ENCODE measurements at regions not wholly inside any gene's neighbourhood (a gene's known extent, or its start where the extent isn't known, plus 50 kb on each side); places are given as distances from the start of the nearest gene placed in this dataset.
"Not testable (repeated sequence)": the region's sequence is repeated elsewhere in the genome, so short reads cannot be mapped to it uniquely, and the experiment has no call there.

DNA sequence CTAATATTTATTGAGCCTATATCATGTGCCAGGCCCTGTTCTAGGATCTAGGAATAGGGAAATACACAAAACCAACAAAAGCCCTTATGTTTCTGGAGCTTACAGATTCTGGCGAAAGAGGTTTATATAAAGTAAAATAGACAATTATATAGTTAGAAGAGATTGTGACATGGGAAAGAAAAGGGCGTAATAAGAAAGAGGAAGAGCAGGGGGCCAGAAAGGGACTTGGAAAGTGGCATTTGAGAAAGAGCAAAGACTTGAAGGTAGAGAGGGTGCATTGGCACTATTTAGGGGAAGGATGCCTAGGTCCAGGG lies 322.5 kb upstream of the FAM78B start:
- Mint-ChIP-seq H3K4me3 (no peak overlapping the region), H3K36me3 (ENCODE audit: low read depth) (no peaks in the 10 kb centered on the region), H3K9me3 (peaks cover 6% of the 10 kb centered on the region), H3K27me3 (ENCODE audit: low read depth, poor library complexity) (peaks cover 6% of the 10 kb centered on the region), H3K4me1 (no peaks in the 10 kb centered on the region), H3K27ac (no peak overlapping the region)
- TF ChIP-seq CTCF (IDR thresholded peaks at IDR 0.05), result no peak
- DNase-seq, result no peak

DNA sequence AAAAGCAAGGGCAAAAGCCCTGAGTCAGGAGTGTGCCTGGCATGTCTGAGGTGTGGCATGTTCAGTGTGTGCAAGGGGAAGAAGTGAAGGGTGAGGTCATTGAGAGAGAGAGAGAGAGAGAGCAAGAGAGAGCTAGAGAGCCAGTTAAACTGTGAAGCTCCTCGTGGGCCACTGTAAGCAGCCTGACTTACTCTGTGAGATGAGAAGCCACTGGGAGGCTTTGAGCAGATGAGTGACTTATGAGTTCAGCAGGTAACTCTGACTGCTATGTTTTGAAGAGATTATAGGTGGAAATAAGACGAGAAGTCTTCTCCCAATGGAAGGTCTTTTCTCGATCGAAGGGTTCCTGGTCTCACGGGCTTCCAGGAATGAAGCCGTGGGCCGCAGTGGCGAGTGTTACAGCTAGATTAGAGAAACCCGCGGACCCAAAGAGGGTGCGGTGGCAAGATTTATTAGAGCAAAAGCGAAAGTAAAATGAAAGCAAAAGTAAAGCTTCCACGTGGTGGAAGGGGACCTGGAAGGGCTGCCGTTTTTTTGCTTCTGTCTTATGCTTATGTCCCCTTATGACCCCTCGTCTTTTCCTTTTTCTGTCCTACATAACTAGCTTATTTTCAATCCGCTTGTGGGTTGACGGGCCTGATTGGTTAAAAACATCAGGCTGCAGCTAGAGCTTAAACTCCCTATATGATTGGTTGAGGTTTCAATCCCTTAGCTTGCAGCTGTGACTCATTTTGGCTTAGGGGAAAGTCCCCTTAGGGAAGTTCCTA lies 323.1 kb upstream of the FAM78B start:
- Mint-ChIP-seq H3K27ac (no peak overlapping the region), H3K4me3 (no peak overlapping the region), H3K4me1 (no peaks in the 10 kb centered on the region), H3K9me3 (peaks cover 8% of the 10 kb centered on the region), H3K27me3 (ENCODE audit: low read depth, poor library complexity) (peaks cover 6% of the 10 kb centered on the region), H3K36me3 (ENCODE audit: low read depth) (no peaks in the 10 kb centered on the region)
- no peak for DNase-seq
- TF ChIP-seq CTCF (IDR thresholded peaks at IDR 0.05), result no peak

- no peak for DNase-seq
- Mint-ChIP-seq H3K27ac (no peak overlapping the region), H3K36me3 (ENCODE audit: low read depth) (no peaks in the 10 kb centered on the region), H3K4me3 (no peak overlapping the region), H3K9me3 (peaks cover 12% of the 10 kb centered on the region), H3K4me1 (no peaks in the 10 kb centered on the region), H3K27me3 (ENCODE audit: low read depth, poor library complexity) (peaks cover 6% of the 10 kb centered on the region)
- no peak for TF ChIP-seq CTCF (IDR thresholded peaks at IDR 0.05)
Measured at GRCh38 chr1:166490437-166490991, 323.7 kb upstream of the FAM78B start.

DNA sequence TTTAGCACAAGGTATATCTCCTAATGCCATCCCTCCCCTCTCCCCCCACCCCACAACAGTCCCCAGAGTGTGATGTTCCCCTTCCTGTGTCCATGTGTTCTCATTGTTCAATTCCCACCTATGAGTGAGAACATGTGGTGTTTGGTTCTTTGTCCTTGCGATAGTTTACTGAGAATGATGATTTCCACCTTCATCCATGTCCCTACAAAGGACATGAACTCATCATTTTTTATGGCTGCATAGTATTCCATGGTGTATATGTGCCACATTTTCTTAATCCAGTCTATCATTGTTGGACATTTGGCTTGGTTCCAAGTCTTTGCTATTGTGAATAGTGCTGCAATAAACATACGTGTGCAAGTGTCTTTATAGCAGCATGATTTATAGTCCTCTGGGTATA lies 327.0 kb upstream of the FAM78B start:
- H3K27ac Mint-ChIP-seq; H3K27me3 Mint-ChIP-seq (ENCODE audit: low read depth, poor library complexity); H3K4me1 Mint-ChIP-seq; DNase-seq; H3K4me3 Mint-ChIP-seq; H3K36me3 Mint-ChIP-seq (ENCODE audit: low read depth): not testable (repeated sequence)
- H3K9me3 Mint-ChIP-seq, result peaks cover 25% of the 10 kb centered on the region

DNA sequence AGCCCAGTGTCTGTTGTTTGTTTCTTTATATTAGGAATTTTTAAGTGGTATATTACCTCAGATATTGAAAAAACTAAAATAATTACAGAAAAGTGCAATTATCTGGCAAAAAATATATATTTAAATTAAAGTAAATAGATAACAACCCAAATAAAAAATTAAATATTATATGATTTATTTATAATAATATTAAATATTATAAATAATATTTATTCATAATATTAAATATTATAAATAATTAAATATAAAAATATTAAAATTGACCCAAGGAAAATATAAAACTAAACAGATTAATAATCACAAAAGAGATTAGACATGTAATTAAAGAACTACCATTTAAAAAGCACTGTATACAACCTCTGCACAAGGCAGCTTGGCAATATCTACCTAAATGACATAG lies 331.9 kb upstream of the POGK start:
- no peak for TF ChIP-seq CTCF (IDR thresholded peaks at IDR 0.05)
- no peak for DNase-seq
- Mint-ChIP-seq H3K9me3 (peaks cover 11% of the 10 kb centered on the region), H3K27ac (no peak overlapping the region), H3K4me1 (no peaks in the 10 kb centered on the region), H3K27me3 (ENCODE audit: low read depth, poor library complexity) (no peaks in the 10 kb centered on the region), H3K4me3 (no peak overlapping the region), H3K36me3 (ENCODE audit: low read depth) (no peaks in the 10 kb centered on the region)

GRCh38 chr1:166511761-166512160 lies 327.5 kb upstream of the POGK start:
- Mint-ChIP-seq H3K4me1 (no peaks in the 10 kb centered on the region), H3K4me3 (no peak overlapping the region), H3K36me3 (ENCODE audit: low read depth) (no peaks in the 10 kb centered on the region), H3K27me3 (ENCODE audit: low read depth, poor library complexity) (no peaks in the 10 kb centered on the region), H3K9me3 (peaks cover 22% of the 10 kb centered on the region), H3K27ac (no peak overlapping the region)
- TF ChIP-seq CTCF (IDR thresholded peaks at IDR 0.05), result no peak
- DNase-seq, result no peak
